GM19328 (cell line): ENCODE measurements at regions not wholly inside any gene's neighbourhood (a gene's known extent, or its start where the extent isn't known, plus 50 kb on each side); places are given as distances from the start of the nearest gene placed in this dataset.
"Not testable (repeated sequence)": the region's sequence is repeated elsewhere in the genome, so short reads cannot be mapped to it uniquely, and the experiment has no call there.

Source experiments
- ATAC-seq: cut with Tn5 transposase; IDR thresholded peaks from one replicate; pipeline ENCODE4 v1.9.1; 2021; ENCODE audit warnings: mild to moderate bottlenecking, moderate library complexity; ENCODE audit not compliant: unreplicated experiment

GRCh38 chr11:123344790-123345357 lies 85.2 kb upstream of the GRAMD1B start:
- no peak for ATAC-seq

GRCh38 chr11:123344188-123344587 lies 85.9 kb upstream of the GRAMD1B start:
- ATAC-seq = not testable (repeated sequence)

GRCh38 chr11:123338997-123339752 lies 90.9 kb upstream of the GRAMD1B start:
- ATAC-seq = no peak

- ATAC-seq = no peak
These were observed 91.7 kb upstream of the GRAMD1B start for GRCh38 chr11:123338266-123338800.

GRCh38 chr11:123334925-123335324 lies 95.1 kb upstream of the GRAMD1B start:
- ATAC-seq = no peak

- ATAC-seq = not testable (repeated sequence)
These were observed 97.5 kb upstream of the GRAMD1B start for GRCh38 chr11:123332577-123332976.

GRCh38 chr11:123330948-123331347 lies 99.1 kb upstream of the GRAMD1B start:
- no peak for ATAC-seq

GRCh38 chr11:123330471-123330870 lies 99.6 kb upstream of the GRAMD1B start:
- ATAC-seq = no peak

- no peak for ATAC-seq
These were observed 100.0 kb upstream of the GRAMD1B start for GRCh38 chr11:123330071-123330470.

- ATAC-seq = no peak
These were observed 101.7 kb upstream of the GRAMD1B start for GRCh38 chr11:123328281-123328867.

GRCh38 chr11:123325533-123325932 lies 104.5 kb upstream of the GRAMD1B start:
- no peak for ATAC-seq

- no peak for ATAC-seq
These were observed 106.5 kb upstream of the GRAMD1B start for GRCh38 chr11:123323568-123323967.

GRCh38 chr11:123321636-123322035 lies 108.4 kb upstream of the GRAMD1B start:
- ATAC-seq = no peak

GRCh38 chr11:123318623-123319022 lies 111.4 kb upstream of the GRAMD1B start:
- ATAC-seq = no peak

GRCh38 chr11:123318132-123318531 lies 111.9 kb upstream of the GRAMD1B start:
- not testable (repeated sequence) for ATAC-seq

- no peak for ATAC-seq
These were observed 114.1 kb upstream of the GRAMD1B start for GRCh38 chr11:123316003-123316402.

GRCh38 chr11:123314972-123315371 lies 115.1 kb upstream of the GRAMD1B start:
- ATAC-seq = no peak

GRCh38 chr11:123313262-123313661 lies 116.8 kb upstream of the GRAMD1B start:
- no peak for ATAC-seq

GRCh38 chr11:123308077-123308476 lies 113.0 kb upstream of the CLMP start:
- no peak for ATAC-seq

- no peak for ATAC-seq
These were observed 112.2 kb upstream of the CLMP start for GRCh38 chr11:123307276-123307675.

- ATAC-seq = no peak
These were observed 111.5 kb upstream of the CLMP start for GRCh38 chr11:123306531-123306930.
